Uterus (tissue), 2 donors: ENCODE measurements at regions not wholly inside any gene's neighbourhood (a gene's known extent, or its start where the extent isn't known, plus 50 kb on each side); places are given as distances from the start of the nearest gene placed in this dataset.

Experiments used
- CTCF ChIP-seq, 4 experiments: fragments of 200-600 bp in 2 of 4; fragments of 450-650 bp in 2 of 4; sonication (generic) in 2 of 4; IDR thresholded peaks; one replicate each; pipeline ENCODE4 v1.5.1; 2016 to 2019; ENCODE audit warnings: antibody characterized with exemption in 4 of 4, mild to moderate bottlenecking in 2 of 4, moderate library complexity in 1 of 4
- POLR2A ChIP-seq, 2 donors: fragments of 450-650 bp; IDR thresholded peaks; one replicate each; pipeline ENCODE4 v1.6.1; 2016; ENCODE audit warnings: antibody characterized with exemption in 2 of 2, mild to moderate bottlenecking in 1 of 2, moderate library complexity in 1 of 2

DNA sequence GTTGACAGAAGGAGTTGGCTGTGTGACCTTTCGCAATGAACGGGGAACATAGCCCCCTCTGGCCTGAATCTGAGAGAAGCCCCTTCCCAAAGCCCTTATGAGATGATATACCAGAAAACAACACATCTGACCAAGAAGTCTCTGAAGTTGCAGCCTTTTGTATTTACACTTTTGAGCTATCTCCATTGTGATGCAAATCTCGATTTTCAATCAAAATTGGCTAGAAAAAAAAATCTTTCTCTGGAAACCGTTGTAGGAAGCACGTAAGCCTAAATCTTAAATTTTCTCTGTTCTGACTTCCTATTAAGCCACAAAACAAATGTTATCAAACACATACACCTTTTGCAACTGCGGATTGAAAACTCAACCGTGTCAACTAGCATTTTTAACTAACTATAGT lies 71.4 kb upstream of the OLIG2 start:
- no peak for TF ChIP-seq CTCF (IDR thresholded peaks at IDR 0.05)
- TF ChIP-seq POLR2A (IDR thresholded peaks at IDR 0.05), result no peak
